Type B pancreatic cell (in vitro differentiated cells): ENCODE measurements at regions not wholly inside any gene's neighbourhood (a gene's known extent, or its start where the extent isn't known, plus 50 kb on each side); places are given as distances from the start of the nearest gene placed in this dataset.

Source experiments
- DNase-seq: peaks from one replicate; pipeline ENCODE4 v3.0.0; 2021; ENCODE audit warnings: mixed read lengths; ENCODE audit not compliant: unreplicated experiment; ENCODE audit errors: extremely low spot score
- H3K27ac Mint-ChIP-seq: 2 replicates; pipeline ENCODE4 v1.8.0; 2021; ENCODE audit warnings: mild to moderate bottlenecking, mixed read lengths
- H3K27me3 Mint-ChIP-seq: 2 replicates; pipeline ENCODE4 v1.8.0; 2021; ENCODE audit warnings: mixed read lengths
- H3K36me3 Mint-ChIP-seq: 2 replicates; pipeline ENCODE4 v1.8.0; 2021; ENCODE audit warnings: mixed read lengths
- H3K4me1 Mint-ChIP-seq: one replicate; pipeline ENCODE4 v1.8.0; 2021; ENCODE audit warnings: mixed read lengths; ENCODE audit not compliant: unreplicated experiment
- H3K4me3 Mint-ChIP-seq: 2 replicates; pipeline ENCODE4 v1.8.0; 2021; ENCODE audit warnings: mild to moderate bottlenecking, mixed read lengths
- H3K9me3 Mint-ChIP-seq: 2 replicates; pipeline ENCODE4 v1.8.0; 2021; ENCODE audit warnings: mixed read lengths
- TF ChIP-seq, protein P1 (sequence below): fragments of 200-600 bp; sonication (generic); conservative IDR thresholded peaks from 2 replicates; pipeline ENCODE4 v1.5.0; 2021; ENCODE audit warnings: antibody characterized with exemption, mild to moderate bottlenecking

GRCh38 chr6:10276660-10277287, 138.1 kb downstream of the TFAP2A start:
- Mint-ChIP-seq H3K9me3 (no peaks in the 10 kb centered on the region), H3K4me3 (no peak overlapping the region), H3K36me3 (no peaks in the 10 kb centered on the region), H3K27ac (no peak overlapping the region), H3K27me3 (no peaks in the 10 kb centered on the region), H3K4me1 (peaks cover 9% of the 10 kb centered on the region)
- no peak for DNase-seq
- TF ChIP-seq, protein P1, sequence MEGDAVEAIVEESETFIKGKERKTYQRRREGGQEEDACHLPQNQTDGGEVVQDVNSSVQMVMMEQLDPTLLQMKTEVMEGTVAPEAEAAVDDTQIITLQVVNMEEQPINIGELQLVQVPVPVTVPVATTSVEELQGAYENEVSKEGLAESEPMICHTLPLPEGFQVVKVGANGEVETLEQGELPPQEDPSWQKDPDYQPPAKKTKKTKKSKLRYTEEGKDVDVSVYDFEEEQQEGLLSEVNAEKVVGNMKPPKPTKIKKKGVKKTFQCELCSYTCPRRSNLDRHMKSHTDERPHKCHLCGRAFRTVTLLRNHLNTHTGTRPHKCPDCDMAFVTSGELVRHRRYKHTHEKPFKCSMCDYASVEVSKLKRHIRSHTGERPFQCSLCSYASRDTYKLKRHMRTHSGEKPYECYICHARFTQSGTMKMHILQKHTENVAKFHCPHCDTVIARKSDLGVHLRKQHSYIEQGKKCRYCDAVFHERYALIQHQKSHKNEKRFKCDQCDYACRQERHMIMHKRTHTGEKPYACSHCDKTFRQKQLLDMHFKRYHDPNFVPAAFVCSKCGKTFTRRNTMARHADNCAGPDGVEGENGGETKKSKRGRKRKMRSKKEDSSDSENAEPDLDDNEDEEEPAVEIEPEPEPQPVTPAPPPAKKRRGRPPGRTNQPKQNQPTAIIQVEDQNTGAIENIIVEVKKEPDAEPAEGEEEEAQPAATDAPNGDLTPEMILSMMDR: no peak

DNA sequence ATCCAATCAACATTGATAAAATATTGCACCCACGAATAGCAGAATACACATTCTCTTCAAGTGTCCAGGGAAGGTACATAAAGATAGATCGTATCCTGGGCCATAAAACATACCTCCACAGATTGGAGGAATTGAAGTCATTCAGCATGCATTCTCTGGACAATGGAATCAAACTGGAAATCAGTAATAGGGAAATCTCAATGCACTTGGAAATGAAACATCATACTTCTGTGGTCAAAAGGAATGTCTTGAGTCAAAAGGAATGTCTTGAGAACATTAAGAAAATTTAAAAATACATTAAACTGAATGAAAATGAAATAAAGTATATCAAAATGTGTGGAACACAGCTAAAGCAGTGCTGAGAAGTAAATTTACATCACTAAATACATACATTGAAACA, 138.8 kb downstream of the TFAP2A start:
- H3K27me3 Mint-ChIP-seq: no peaks in the 10 kb centered on the region
- H3K36me3 Mint-ChIP-seq: no peaks in the 10 kb centered on the region
- no peak for DNase-seq
- no peak overlapping the region for H3K27ac Mint-ChIP-seq
- no peaks in the 10 kb centered on the region for H3K9me3 Mint-ChIP-seq
- no peak overlapping the region for H3K4me3 Mint-ChIP-seq
- H3K4me1 Mint-ChIP-seq: peaks cover 9% of the 10 kb centered on the region
- TF ChIP-seq, protein P1: no peak

DNA sequence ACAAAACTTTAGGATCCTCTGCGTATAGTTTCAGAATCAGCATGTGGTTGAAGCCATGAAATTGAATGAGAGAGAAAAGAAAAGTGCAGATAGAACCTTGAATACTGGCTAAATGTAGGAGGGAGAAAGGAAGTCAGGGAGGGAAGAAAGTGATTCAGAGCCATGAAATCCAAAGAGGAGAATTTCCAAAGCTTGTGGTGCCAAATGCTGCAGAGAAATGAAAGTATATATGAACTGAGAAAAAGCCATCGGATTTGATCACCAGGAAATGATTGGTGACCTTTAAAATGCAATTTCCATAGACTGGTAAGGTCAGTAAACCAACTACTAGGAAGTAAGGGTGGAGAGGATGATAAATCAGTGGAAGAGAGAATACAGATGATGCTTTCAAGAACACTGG, 142.3 kb downstream of the TFAP2A start:
- no peaks in the 10 kb centered on the region for H3K9me3 Mint-ChIP-seq
- TF ChIP-seq, protein P1: no peak
- H3K27ac Mint-ChIP-seq: no peak overlapping the region
- DNase-seq: no peak
- H3K4me3 Mint-ChIP-seq: no peak overlapping the region
- peaks cover 18% of the 10 kb centered on the region for H3K4me1 Mint-ChIP-seq
- peaks cover 9% of the 10 kb centered on the region for H3K27me3 Mint-ChIP-seq
- H3K36me3 Mint-ChIP-seq: no peaks in the 10 kb centered on the region

DNA sequence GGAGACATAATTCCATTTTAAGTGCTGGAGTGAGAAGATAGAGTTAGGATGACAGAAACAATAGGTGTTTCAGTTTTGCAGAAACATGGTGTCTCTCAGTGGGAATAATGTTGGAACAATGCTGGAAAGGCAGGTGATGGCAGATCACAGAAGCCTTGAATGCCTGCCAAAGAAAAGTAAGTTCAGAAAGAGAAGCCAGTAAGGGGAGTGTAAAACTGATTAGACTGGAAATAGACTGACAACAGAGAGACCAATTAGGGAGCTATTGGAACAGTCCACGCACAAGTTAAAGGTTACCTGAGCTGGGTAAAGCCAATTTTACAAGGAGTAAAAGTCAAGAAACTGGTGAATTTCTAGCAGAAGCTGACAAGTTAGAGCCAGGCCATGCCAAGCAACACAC, 142.9 kb downstream of the TFAP2A start:
- Mint-ChIP-seq H3K27me3 (peaks cover 9% of the 10 kb centered on the region), H3K27ac (no peak overlapping the region), H3K9me3 (no peaks in the 10 kb centered on the region), H3K36me3 (no peaks in the 10 kb centered on the region), H3K4me3 (no peak overlapping the region), H3K4me1 (peaks cover 17% of the 10 kb centered on the region)
- TF ChIP-seq, protein P1: no peak
- no peak for DNase-seq

DNA sequence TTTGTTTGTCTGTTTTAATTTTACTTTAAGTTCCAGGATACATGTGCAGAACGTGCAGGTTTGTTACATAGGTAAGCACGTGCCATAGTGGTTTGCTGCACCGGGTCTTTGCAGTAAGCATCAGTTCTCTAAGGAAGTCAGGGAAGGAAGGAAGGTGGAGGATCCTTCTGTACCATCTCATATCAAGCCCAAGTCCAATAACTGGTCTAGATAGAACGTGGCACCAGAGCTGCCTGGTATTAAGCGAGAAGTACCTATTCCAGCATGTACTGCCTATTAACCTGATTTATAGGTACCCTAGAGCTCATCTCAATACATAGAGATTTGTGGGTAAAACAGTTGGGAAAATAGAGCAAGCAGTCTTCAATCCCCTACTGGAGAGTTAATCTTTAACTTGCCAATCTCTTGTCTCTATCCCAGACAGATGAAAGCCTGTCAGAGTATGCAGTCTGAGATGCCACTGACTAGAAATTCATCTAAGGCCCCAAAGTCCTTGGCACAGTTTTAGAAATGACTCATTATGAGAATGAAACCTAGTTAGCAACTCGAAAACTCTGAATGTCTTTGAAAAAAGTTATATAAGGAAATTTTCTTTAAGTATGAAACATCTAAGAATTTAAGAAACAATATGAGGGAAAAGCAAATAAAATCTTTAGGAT, 144.9 kb downstream of the TFAP2A start:
- peaks cover 14% of the 10 kb centered on the region for H3K4me1 Mint-ChIP-seq
- TF ChIP-seq, protein P1: no peak

More for the DNA sequence above, 144.9 kb downstream of the TFAP2A start:
- H3K4me3 Mint-ChIP-seq: no peak overlapping the region
- H3K36me3 Mint-ChIP-seq: no peaks in the 10 kb centered on the region
- no peak overlapping the region for H3K27ac Mint-ChIP-seq
- no peak for DNase-seq
- H3K9me3 Mint-ChIP-seq: no peaks in the 10 kb centered on the region
- H3K27me3 Mint-ChIP-seq: peaks cover 9% of the 10 kb centered on the region
